Activated naive CD4-positive, alpha-beta T cell treated with Interleukin-2 at 50 U/mL for 16 hours (primary cell): ENCODE measurements at regions not wholly inside any gene's neighbourhood (a gene's known extent, or its start where the extent isn't known, plus 50 kb on each side); places are given as distances from the start of the nearest gene placed in this dataset.

Experiments used
- DNase-seq: peaks from one replicate; pipeline ENCODE4 v3.0.0-alpha.2; 2020

GRCh38 chr2:15107137-15107536 is 454.0 kb downstream of the NBAS start:
- no peak for DNase-seq

DNA sequence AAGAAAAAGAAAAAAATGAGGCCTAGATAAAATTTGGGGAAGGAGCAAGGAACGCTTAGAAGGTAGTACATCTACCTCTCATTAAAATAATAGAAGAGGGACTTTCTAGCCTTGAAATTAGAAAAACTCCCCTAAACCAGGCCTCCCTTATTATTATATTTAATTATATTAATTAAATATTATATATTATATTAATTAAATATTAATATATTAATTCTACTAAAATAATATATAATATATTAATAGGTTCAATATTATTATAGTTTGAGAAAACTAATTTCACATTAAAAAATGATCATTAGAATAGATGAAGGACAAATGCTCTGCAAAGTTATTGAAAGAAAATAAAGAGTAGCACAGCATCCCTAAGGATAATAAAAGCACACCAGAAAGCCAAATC is 449.4 kb downstream of the NBAS start:
- DNase-seq = no peak

GRCh38 chr2:15112216-15112615 is 448.9 kb downstream of the NBAS start:
- no peak for DNase-seq

DNA sequence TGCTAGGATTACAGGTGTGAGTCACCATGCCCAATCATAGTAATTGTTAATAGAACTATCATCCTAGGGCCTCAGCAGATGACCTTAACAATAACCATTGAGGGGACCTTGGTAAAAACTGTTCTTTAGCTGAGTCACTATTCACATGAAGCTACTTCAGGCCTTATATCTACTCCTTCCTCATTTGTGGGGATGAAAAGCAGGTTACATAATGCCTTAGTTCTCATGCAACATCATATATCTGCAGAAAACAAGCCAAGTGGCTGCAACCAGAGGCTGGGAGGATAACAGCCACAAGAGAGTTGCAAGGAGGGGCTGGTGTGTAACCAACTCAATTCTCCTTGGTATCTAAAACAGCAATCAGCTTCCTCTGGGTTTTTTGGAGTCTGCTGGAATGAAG is 445.4 kb downstream of the NBAS start:
- no peak for DNase-seq

- no peak for DNase-seq
These were observed 444.3 kb downstream of the NBAS start for GRCh38 chr2:15116830-15117229.
